ENCODE measurements at regions not wholly inside any gene's neighbourhood (a gene's known extent, or its start where the extent isn't known, plus 50 kb on each side); places are given as distances from the start of the nearest gene placed in this dataset.

- Histone ChIP-seq H3K27ac (ENCODE audit: low read depth, low read length) (no peak overlapping the region), H3K9me2 (replicated peaks; ENCODE audit: insufficient read depth, low read length) (no peaks in the 10 kb centered on the region), H3K4me2 (ENCODE audit: low read depth, low read length, poor library complexity, severe bottlenecking) (no peak overlapping the region), H2AFZ (ENCODE audit: low read depth, low read length, severe bottlenecking) (no peak overlapping the region), H3K9ac (ENCODE audit: low read length) (no peak overlapping the region), H3K79me2 (ENCODE audit: insufficient read depth, low read length) (no peaks in the 10 kb centered on the region), H3K36me3 (ENCODE audit: low read length) (no peaks in the 10 kb centered on the region), H3K9me3 (ENCODE audit: insufficient read depth, low read length) (no peaks in the 10 kb centered on the region), H3K4me3 (ENCODE audit: insufficient read depth, low read length, poor library complexity, severe bottlenecking) (no peak overlapping the region), H3K27me3 (ENCODE audit: low read length) (no peaks in the 10 kb centered on the region), H4K20me1 (ENCODE audit: low read depth, low read length) (no peaks in the 10 kb centered on the region), H3F3A (ENCODE audit: insufficient read depth) (no peaks in the 10 kb centered on the region)
- TF ChIP-seq, protein P1, sequence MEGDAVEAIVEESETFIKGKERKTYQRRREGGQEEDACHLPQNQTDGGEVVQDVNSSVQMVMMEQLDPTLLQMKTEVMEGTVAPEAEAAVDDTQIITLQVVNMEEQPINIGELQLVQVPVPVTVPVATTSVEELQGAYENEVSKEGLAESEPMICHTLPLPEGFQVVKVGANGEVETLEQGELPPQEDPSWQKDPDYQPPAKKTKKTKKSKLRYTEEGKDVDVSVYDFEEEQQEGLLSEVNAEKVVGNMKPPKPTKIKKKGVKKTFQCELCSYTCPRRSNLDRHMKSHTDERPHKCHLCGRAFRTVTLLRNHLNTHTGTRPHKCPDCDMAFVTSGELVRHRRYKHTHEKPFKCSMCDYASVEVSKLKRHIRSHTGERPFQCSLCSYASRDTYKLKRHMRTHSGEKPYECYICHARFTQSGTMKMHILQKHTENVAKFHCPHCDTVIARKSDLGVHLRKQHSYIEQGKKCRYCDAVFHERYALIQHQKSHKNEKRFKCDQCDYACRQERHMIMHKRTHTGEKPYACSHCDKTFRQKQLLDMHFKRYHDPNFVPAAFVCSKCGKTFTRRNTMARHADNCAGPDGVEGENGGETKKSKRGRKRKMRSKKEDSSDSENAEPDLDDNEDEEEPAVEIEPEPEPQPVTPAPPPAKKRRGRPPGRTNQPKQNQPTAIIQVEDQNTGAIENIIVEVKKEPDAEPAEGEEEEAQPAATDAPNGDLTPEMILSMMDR (IDR thresholded peaks at IDR 0.05; ENCODE audit: insufficient read depth, low read length, poor library complexity, severe bottlenecking) = no peak
- TF ChIP-seq EZH2phosphoT487 (conservative IDR thresholded peaks at IDR 0.05; ENCODE audit: low read length) = no peak
These were observed 444.2 kb downstream of the GRIA2 start for GRCh38 chr4:157664726-157665125.

- H3F3A ChIP-seq (ENCODE audit: insufficient read depth) = no peaks in the 10 kb centered on the region
- no peaks in the 10 kb centered on the region for H3K36me3 ChIP-seq (ENCODE audit: low read length)
- TF ChIP-seq EZH2phosphoT487 (conservative IDR thresholded peaks at IDR 0.05; ENCODE audit: low read length) = no peak
- TF ChIP-seq, protein P1 (IDR thresholded peaks at IDR 0.05; ENCODE audit: insufficient read depth, low read length, poor library complexity, severe bottlenecking) = no peak
- H3K9me2 ChIP-seq (replicated peaks; ENCODE audit: insufficient read depth, low read length) = no peaks in the 10 kb centered on the region
- H2AFZ ChIP-seq (ENCODE audit: low read depth, low read length, severe bottlenecking) = no peak overlapping the region
- no peak overlapping the region for H3K4me3 ChIP-seq (ENCODE audit: insufficient read depth, low read length, poor library complexity, severe bottlenecking)
- H3K4me2 ChIP-seq (ENCODE audit: low read depth, low read length, poor library complexity, severe bottlenecking) = no peak overlapping the region
- H3K27ac ChIP-seq (ENCODE audit: low read depth, low read length) = no peak overlapping the region
- H3K79me2 ChIP-seq (ENCODE audit: insufficient read depth, low read length) = no peaks in the 10 kb centered on the region
- H3K27me3 ChIP-seq (ENCODE audit: low read length) = no peaks in the 10 kb centered on the region
- no peaks in the 10 kb centered on the region for H3K9me3 ChIP-seq (ENCODE audit: insufficient read depth, low read length)
- H4K20me1 ChIP-seq (ENCODE audit: low read depth, low read length) = no peaks in the 10 kb centered on the region
- no peak overlapping the region for H3K9ac ChIP-seq (ENCODE audit: low read length)
These were observed 434.7 kb downstream of the GRIA2 start for GRCh38 chr4:157655096-157655809.

GRCh38 chr4:157643257-157643656, 422.7 kb downstream of the GRIA2 start:
- Histone ChIP-seq H3K4me2 (ENCODE audit: low read depth, low read length, poor library complexity, severe bottlenecking) (no peak overlapping the region), H3K9ac (ENCODE audit: low read length) (no peak overlapping the region), H2AFZ (ENCODE audit: low read depth, low read length, severe bottlenecking) (no peak overlapping the region), H3K9me2 (replicated peaks; ENCODE audit: insufficient read depth, low read length) (no peaks in the 10 kb centered on the region; the same call in 1 of the 2 replicates), H3K27ac (ENCODE audit: low read depth, low read length) (no peak overlapping the region), H3F3A (ENCODE audit: insufficient read depth) (no peaks in the 10 kb centered on the region), H3K27me3 (ENCODE audit: low read length) (no peaks in the 10 kb centered on the region), H3K79me2 (ENCODE audit: insufficient read depth, low read length) (no peaks in the 10 kb centered on the region), H3K4me3 (ENCODE audit: insufficient read depth, low read length, poor library complexity, severe bottlenecking) (no peak overlapping the region), H3K36me3 (ENCODE audit: low read length) (no peaks in the 10 kb centered on the region), H4K20me1 (ENCODE audit: low read depth, low read length) (no peaks in the 10 kb centered on the region; the same call in 1 of the 2 replicates), H3K9me3 (ENCODE audit: insufficient read depth, low read length) (no peaks in the 10 kb centered on the region)
- TF ChIP-seq, protein P1 (IDR thresholded peaks at IDR 0.05; ENCODE audit: insufficient read depth, low read length, poor library complexity, severe bottlenecking) = no peak
- no peak for TF ChIP-seq EZH2phosphoT487 (conservative IDR thresholded peaks at IDR 0.05; ENCODE audit: low read length)

Data from SU-DHL-6 (cell line).